H1 (cell line): ENCODE measurements at regions not wholly inside any gene's neighbourhood (a gene's known extent, or its start where the extent isn't known, plus 50 kb on each side); places are given as distances from the start of the nearest gene placed in this dataset.

Source experiments
- CTCF ChIA-PET: fragments of 300-600 bp; sonication (Branson Sonifier 250); formaldehyde crosslinking; loops from one replicate; lab custom pipeline; 2021; ENCODE audit not compliant: partially characterized antibody; lab: Charles Lee
- POLR2A ChIA-PET: fragments of 300-600 bp; sonication (Branson Sonifier 250); formaldehyde crosslinking; loops from one replicate; lab custom pipeline; 2021; ENCODE audit warnings: inconsistent platforms; ENCODE audit not compliant: partially characterized antibody; lab: Charles Lee
- DNase-seq, 2 experiments: peaks; one replicate each; pipeline versions ENCODE4 v3.0.0 to v3.0.0-alpha.2; 2010 to 2022; ENCODE audit warnings: low spot score in 2 of 2, low read depth in 1 of 2, mixed read lengths in 1 of 2
- FAIRE-seq: peaks from 2 replicates; lab custom pipeline; 2011; peaks lifted over from hg19 to GRCh38; lab: Jason Lieb, UNC
- H2AFZ ChIP-seq: 2 replicates; pipeline ENCODE4 v1.8.1; 2012; ENCODE audit warnings: low read length, inconsistent platforms
- H2AK5ac ChIP-seq: 2 replicates; pipeline ENCODE4 v1.6.1; 2013; ENCODE audit warnings: low read depth, low read length
- H2BK120ac ChIP-seq: replicated peaks from 2 replicates; pipeline ENCODE3; 2013; ENCODE audit warnings: low read depth, low read length, inconsistent platforms
- H2BK12ac ChIP-seq: 2 replicates; pipeline ENCODE4 v1.6.1; 2013; ENCODE audit warnings: low read depth, low read length
- H2BK15ac ChIP-seq: 2 replicates; pipeline ENCODE4 v1.6.1; 2013; ENCODE audit warnings: low read length
- H2BK20ac ChIP-seq: 2 replicates; pipeline ENCODE4 v1.6.1; 2013; ENCODE audit warnings: low read length
- H2BK5ac ChIP-seq: 2 replicates; pipeline ENCODE4 v1.6.1; 2013; ENCODE audit warnings: low read depth, low read length
- H3K14ac ChIP-seq: 2 replicates; pipeline ENCODE4 v1.6.1; 2013; ENCODE audit warnings: inconsistent platforms; ENCODE audit not compliant: insufficient read length
- H3K18ac ChIP-seq: 2 replicates; pipeline ENCODE4 v1.6.1; 2013; ENCODE audit warnings: low read length; ENCODE audit errors: extremely low read depth
- H3K23ac ChIP-seq: 2 replicates; pipeline ENCODE4 v1.6.1; 2013; ENCODE audit warnings: inconsistent platforms; ENCODE audit not compliant: insufficient read length
- H3K23me2 ChIP-seq: 2 replicates; pipeline ENCODE4 v1.6.1; 2013; ENCODE audit warnings: low read depth, low read length
- H3K27ac ChIP-seq: 2 replicates; pipeline ENCODE4 v1.6.1; 2011; ENCODE audit warnings: low read depth, low read length, inconsistent platforms
- H3K27me3 ChIP-seq, 4 experiments: replicated peaks in 1 of 4; 1 replicate in 1 of 4; 2 replicates in 3 of 4; pipeline versions ENCODE4 v1.6.1 to v1.8.1; 2011 to 2013; ENCODE audit warnings: low read length in 3 of 4, mild to moderate bottlenecking in 3 of 4, inconsistent platforms in 2 of 4, mixed read lengths in 2 of 4, moderate library complexity in 1 of 4; ENCODE audit not compliant: control insufficient read depth in 3 of 4, insufficient read depth in 3 of 4; ENCODE audit errors: extremely low read depth in 1 of 4
- H3K36me3 ChIP-seq, 4 experiments: 2 replicates each; pipeline versions ENCODE4 v1.6.1 to v1.8.1; 2011 to 2013; ENCODE audit warnings: mild to moderate bottlenecking in 4 of 4, low read length in 3 of 4, moderate library complexity in 2 of 4, control low read depth in 1 of 4, inconsistent platforms in 1 of 4; ENCODE audit not compliant: insufficient read depth in 4 of 4, control insufficient read depth in 2 of 4
- H3K4ac ChIP-seq: replicated peaks from 2 replicates; pipeline ENCODE3; 2013; ENCODE audit warnings: low read length, low read depth, mixed read lengths, inconsistent platforms; ENCODE audit not compliant: insufficient read length
- H3K4me1 ChIP-seq, 4 experiments: replicated peaks in 1 of 4; 1 replicate in 1 of 4; 2 replicates in 3 of 4; pipeline versions ENCODE4 v1.6.1 to v1.8.1; 2011 to 2013; ENCODE audit warnings: low read length in 3 of 4, inconsistent platforms in 2 of 4, mixed read lengths in 1 of 4; ENCODE audit not compliant: insufficient read depth in 4 of 4, control insufficient read depth in 3 of 4
- H3K4me2 ChIP-seq, 2 experiments: 2 replicates each; pipeline versions ENCODE4 v1.6.1 to v1.8.1; 2011 to 2013; ENCODE audit warnings: low read depth in 2 of 2, low read length in 2 of 2, control low read depth in 1 of 2, inconsistent platforms in 1 of 2, mild to moderate bottlenecking in 1 of 2; ENCODE audit not compliant: insufficient read depth in 1 of 2
- H3K4me3 ChIP-seq, 4 experiments: fragments of 200-600, 300-600 bp in 1 of 4; sonication (generic), shearing (Covaris generic), sonication (Bioruptor Twin) in 1 of 4; 2 replicates each; pipeline versions ENCODE4 v1.5.1 to v1.8.1; 2011 to 2016; ENCODE audit warnings: low read length in 4 of 4, low read depth in 3 of 4, control low read depth in 2 of 4, inconsistent platforms in 2 of 4, mild to moderate bottlenecking in 2 of 4, mixed read lengths in 1 of 4, moderate library complexity in 1 of 4; ENCODE audit not compliant: insufficient read depth in 2 of 4; ENCODE audit errors: extremely low read depth in 1 of 4
- H3K56ac ChIP-seq: replicated peaks from 2 replicates; pipeline ENCODE3; 2013; ENCODE audit warnings: low read depth, mild to moderate bottlenecking, mixed read lengths, low read length, inconsistent platforms; ENCODE audit not compliant: insufficient read length
- H3K79me1 ChIP-seq: 2 replicates; pipeline ENCODE4 v1.6.1; 2013; ENCODE audit warnings: low read depth, low read length, control low read depth
- H3K79me2 ChIP-seq, 2 experiments: 2 replicates each; pipeline versions ENCODE4 v1.6.1 to v1.8.1; 2012 to 2013; ENCODE audit warnings: low read length in 2 of 2, mild to moderate bottlenecking in 2 of 2, inconsistent platforms in 1 of 2; ENCODE audit not compliant: insufficient read depth in 2 of 2, control insufficient read depth in 1 of 2
- H3K9ac ChIP-seq, 4 experiments: replicated peaks in 1 of 4; 1 replicate in 1 of 4; 2 replicates in 3 of 4; pipeline versions ENCODE4 v1.6.1 to v1.8.1; 2011 to 2013; ENCODE audit warnings: low read depth in 3 of 4, low read length in 3 of 4, control low read depth in 2 of 4, mild to moderate bottlenecking in 2 of 4, moderate library complexity in 2 of 4, inconsistent platforms in 1 of 4; ENCODE audit errors: extremely low read depth in 1 of 4
- H3K9me3 ChIP-seq, 2 experiments: 2 replicates each; pipeline versions ENCODE4 v1.6.1 to v1.8.1; 2012 to 2013; ENCODE audit warnings: mild to moderate bottlenecking in 2 of 2, moderate library complexity in 2 of 2, control low read depth in 1 of 2, inconsistent platforms in 1 of 2, low read depth in 1 of 2, low read length in 1 of 2, mixed read lengths in 1 of 2; ENCODE audit not compliant: insufficient read depth in 2 of 2
- H4K20me1 ChIP-seq, 2 experiments: replicated peaks in 1 of 2; 2 replicates each; pipeline versions ENCODE3 to v1.8.1; 2011 to 2013; ENCODE audit warnings: inconsistent platforms in 2 of 2, low read length in 2 of 2, mild to moderate bottlenecking in 1 of 2; ENCODE audit not compliant: insufficient read depth in 2 of 2, control insufficient read depth in 1 of 2
- H4K5ac ChIP-seq: 2 replicates; pipeline ENCODE4 v1.6.1; 2013; ENCODE audit warnings: low read length, low read depth, mixed read lengths, inconsistent platforms; ENCODE audit not compliant: insufficient read length
- H4K8ac ChIP-seq: 2 replicates; pipeline ENCODE4 v1.8.0; 2013; ENCODE audit warnings: mild to moderate bottlenecking, moderate library complexity, low read length, inconsistent platforms; ENCODE audit not compliant: insufficient read depth; ENCODE audit errors: extremely low read depth
- H4K91ac ChIP-seq: replicated peaks from 2 replicates; pipeline ENCODE3; 2013; ENCODE audit warnings: low read length, mixed read lengths, inconsistent platforms; ENCODE audit not compliant: insufficient read length
- ASH2L ChIP-seq: fragments of 200-600, 300-600 bp; sonication (generic); IDR thresholded peaks from one replicate; pipeline ENCODE4 v1.7.1; 2017; ENCODE audit warnings: low read length
- BCL11A ChIP-seq, 2 experiments: IDR thresholded peaks; one replicate each; pipeline ENCODE4 v1.6.1; 2011; ENCODE audit warnings: low read depth in 2 of 2, low read length in 2 of 2, mild to moderate bottlenecking in 2 of 2
- CBX8 ChIP-seq: fragments of 300-800, 300-1000 bp; sonication (generic); IDR thresholded peaks from 2 replicates; pipeline ENCODE4 v1.7.1; 2016; ENCODE audit warnings: low read depth, low read length, borderline replicate concordance
- CEBPB ChIP-seq: IDR thresholded peaks from 2 replicates; pipeline ENCODE4 v1.6.1; 2012; ENCODE audit warnings: low read depth, low read length
- CHD2 ChIP-seq: IDR thresholded peaks from 2 replicates; pipeline ENCODE4 v1.6.1; 2012; ENCODE audit warnings: low read length, improper control_type of control experiment
- CREB1 ChIP-seq: IDR thresholded peaks from 2 replicates; pipeline ENCODE4 v1.6.1; 2012; ENCODE audit warnings: inconsistent platforms
- EGR1 ChIP-seq: IDR thresholded peaks from 2 replicates; pipeline ENCODE4 v1.6.1; 2011; ENCODE audit warnings: low read depth, low read length, borderline replicate concordance
- HDAC2 ChIP-seq, 2 experiments: fragments of 300-600 bp in 1 of 2; sonication (generic) in 1 of 2; IDR thresholded peaks; 2 replicates each; pipeline ENCODE4 v1.6.1; 2011 to 2012; ENCODE audit warnings: low read depth in 2 of 2, low read length in 2 of 2, mild to moderate bottlenecking in 2 of 2, moderate library complexity in 2 of 2, borderline replicate concordance in 1 of 2, inconsistent platforms in 1 of 2
- KDM5A ChIP-seq: fragments of 200-600 bp; IDR thresholded peaks from 2 replicates; pipeline ENCODE4 v1.7.1; 2012; ENCODE audit warnings: mild to moderate bottlenecking, low read length, inconsistent platforms, mixed read lengths
- MAFK ChIP-seq: IDR thresholded peaks from 2 replicates; pipeline ENCODE4 v1.6.1; 2012; ENCODE audit warnings: low read depth, mild to moderate bottlenecking, improper control_type of control experiment, low read length
- NANOG ChIP-seq: IDR thresholded peaks from 2 replicates; pipeline ENCODE4 v1.6.1; 2011; ENCODE audit warnings: low read length, low read depth, mild to moderate bottlenecking, inconsistent platforms; ENCODE audit not compliant: insufficient read depth, poor library complexity, severe bottlenecking
- PHF8 ChIP-seq: fragments of 200-600 bp; sonication (generic); conservative IDR thresholded peaks from 2 replicates; pipeline ENCODE4 v1.7.1; 2012; ENCODE audit warnings: low read depth, mild to moderate bottlenecking, inconsistent platforms, low read length, moderate library complexity
- POLR2A ChIP-seq, 2 experiments: IDR thresholded peaks; 1 replicate in 1 of 2; 2 replicates in 1 of 2; pipeline ENCODE4 v1.6.1; 2011; ENCODE audit warnings: low read depth in 2 of 2, low read length in 2 of 2, mild to moderate bottlenecking in 2 of 2; ENCODE audit errors: control extremely low read depth in 1 of 2
- POLR2AphosphoS5 ChIP-seq: IDR thresholded peaks from 2 replicates; pipeline ENCODE4 v1.6.1; 2011; ENCODE audit warnings: low read depth, low read length
- RNF2 ChIP-seq: fragments of 200-900, 300-1000 bp; sonication (generic); IDR thresholded peaks from 2 replicates; pipeline ENCODE4 v1.7.1; 2016; ENCODE audit warnings: borderline replicate concordance, low read depth, mild to moderate bottlenecking, antibody characterized with exemption, low read length; ENCODE audit not compliant: poor library complexity, severe bottlenecking; ENCODE audit errors: missing control alignments
- SP4 ChIP-seq: IDR thresholded peaks from 2 replicates; pipeline ENCODE4 v1.6.1; 2012; ENCODE audit warnings: low read length, inconsistent platforms
- TAF1 ChIP-seq: IDR thresholded peaks from 2 replicates; pipeline ENCODE4 v1.6.1; 2011; ENCODE audit warnings: mild to moderate bottlenecking, low read depth, low read length
- TF ChIP-seq, protein P1 (sequence below): IDR thresholded peaks from 2 replicates; pipeline ENCODE4 v1.6.1; 2012; ENCODE audit warnings: inconsistent platforms

DNA sequence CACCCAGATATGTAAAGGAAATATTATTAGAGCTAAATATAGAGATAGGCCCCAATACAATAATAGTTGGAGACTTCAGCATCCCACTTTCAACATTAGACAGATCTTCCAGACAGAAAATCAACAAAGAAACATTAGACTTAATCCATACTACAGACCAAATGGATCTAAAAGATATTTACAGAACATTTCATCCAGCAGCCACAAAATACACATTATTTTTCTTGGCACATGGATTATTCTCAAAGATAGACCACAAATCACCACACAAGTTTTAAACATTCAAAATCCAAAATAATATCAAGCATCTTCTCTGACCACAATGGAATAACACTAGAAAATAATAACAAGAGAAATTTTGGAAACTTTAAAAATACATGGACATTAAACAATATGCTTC is 1159.1 kb upstream of the CITED2 start:
- Histone ChIP-seq H3K9me3 (no peaks in the 10 kb centered on the region), H3K23ac (no peak overlapping the region), H3K27me3 (no peaks in the 10 kb centered on the region), H3K4me1 (peaks cover 0 to 7% (median 1%) of the 10 kb centered on the region in 4 experiments; a peak in 2 of 7 replicates), H4K91ac (no peak overlapping the region), H2BK120ac (no peak overlapping the region), H3K23me2 (no peaks in the 10 kb centered on the region), H3K4me2 (no peak overlapping the region), H4K20me1 (no peaks in the 10 kb centered on the region), H4K8ac (no peak overlapping the region), H2AK5ac (no peak overlapping the region), H3K9ac (no peak overlapping the region), H2AFZ (no peak overlapping the region)
- CTCF ChIA-PET, result no interaction called here
- no peak for DNase-seq
- FAIRE-seq, result no peak
- TF ChIP-seq RNF2 (no peak), BCL11A (IDR thresholded peaks at IDR 0.05; ENCODE audit: low read depth in 2 of 2, low read length in 2 of 2) (no peak), CREB1 (no peak), POLR2A (IDR thresholded peaks at IDR 0.05; ENCODE audit: control extremely low read depth in 1 of 2, low read depth in 2 of 2, low read length in 2 of 2) (no peak), EGR1 (no peak), PHF8 (no peak), POLR2AphosphoS5 (no peak), MAFK (no peak), CHD2 (no peak), HDAC2 (IDR thresholded peaks at IDR 0.05; ENCODE audit: borderline replicate concordance in 1 of 2, low read depth in 2 of 2, low read length in 2 of 2) (no peak), NANOG (no peak), TAF1 (no peak), SP4 (no peak), CBX8 (no peak), KDM5A (no peak), ASH2L (no peak), CEBPB (no peak)
- TF ChIP-seq, protein P1, sequence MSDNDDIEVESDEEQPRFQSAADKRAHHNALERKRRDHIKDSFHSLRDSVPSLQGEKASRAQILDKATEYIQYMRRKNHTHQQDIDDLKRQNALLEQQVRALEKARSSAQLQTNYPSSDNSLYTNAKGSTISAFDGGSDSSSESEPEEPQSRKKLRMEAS, result no peak
- TF ChIP-seq, all 59 proteins: peak for 0
- Histone ChIP-seq H3K79me2 (no peaks in the 10 kb centered on the region), H3K4ac (no peak overlapping the region), H3K4me3 (no peak overlapping the region), H4K5ac (no peak overlapping the region), H3K18ac (no peak overlapping the region), H3K56ac (no peak overlapping the region), H2BK5ac (no peak overlapping the region), H3K14ac (no peak overlapping the region), H2BK15ac (no peak overlapping the region), H2BK12ac (no peak overlapping the region), H3K27ac (no peak overlapping the region), H2BK20ac (no peak overlapping the region), H3K79me1 (no peaks in the 10 kb centered on the region), H3K36me3 (no peaks in the 10 kb centered on the region)
- POLR2A ChIA-PET, result no interaction called here
